ENCODE measurements at regions not wholly inside any gene's neighbourhood (a gene's known extent, or its start where the extent isn't known, plus 50 kb on each side); places are given as distances from the start of the nearest gene placed in this dataset.

GRCh38 chr18:39805218-39805617, 2149.8 kb upstream of the PIK3C3 start:
- TF ChIP-seq SIN3A (IDR thresholded peaks at IDR 0.05; ENCODE audit: borderline replicate concordance, insufficient read depth, low read length), result no peak
- TF ChIP-seq FOXP2 (optimal IDR thresholded peaks at IDR 0.05; ENCODE audit: borderline replicate concordance, extremely low read depth, extremely low read length, insufficient read depth), result no peak
- no peak for TF ChIP-seq REST (IDR thresholded peaks at IDR 0.05; ENCODE audit: insufficient read depth in 1 of 2, low read depth in 2 of 2, low read length in 2 of 2)
- no peak for TF ChIP-seq POLR2AphosphoS5 (IDR thresholded peaks at IDR 0.05; ENCODE audit: low read depth, low read length)
- TF ChIP-seq TAF1 (IDR thresholded peaks at IDR 0.05; ENCODE audit: borderline replicate concordance, insufficient read depth, low read length), result no peak

- no peak for TF ChIP-seq SIN3A (IDR thresholded peaks at IDR 0.05; ENCODE audit: borderline replicate concordance, insufficient read depth, low read length)
Measured at GRCh38 chr18:39802648-39803229, 2152.3 kb upstream of the PIK3C3 start.

- TF ChIP-seq SIN3A (IDR thresholded peaks at IDR 0.05; ENCODE audit: borderline replicate concordance, insufficient read depth, low read length) (no peak), FOXP2 (optimal IDR thresholded peaks at IDR 0.05; ENCODE audit: borderline replicate concordance, extremely low read depth, extremely low read length, insufficient read depth) (no peak), POLR2AphosphoS5 (IDR thresholded peaks at IDR 0.05; ENCODE audit: low read depth, low read length) (no peak), TAF1 (IDR thresholded peaks at IDR 0.05; ENCODE audit: borderline replicate concordance, insufficient read depth, low read length) (no peak), REST (IDR thresholded peaks at IDR 0.05; ENCODE audit: insufficient read depth in 1 of 2, low read depth in 2 of 2, low read length in 2 of 2) (no peak)
Measured at GRCh38 chr18:39801848-39802247, 2153.2 kb upstream of the PIK3C3 start.

GRCh38 chr18:39801010-39801409, 2154.0 kb upstream of the PIK3C3 start:
- TF ChIP-seq TAF1 (IDR thresholded peaks at IDR 0.05; ENCODE audit: borderline replicate concordance, insufficient read depth, low read length), result no peak
- no peak for TF ChIP-seq FOXP2 (optimal IDR thresholded peaks at IDR 0.05; ENCODE audit: borderline replicate concordance, extremely low read depth, extremely low read length, insufficient read depth)
- no peak for TF ChIP-seq SIN3A (IDR thresholded peaks at IDR 0.05; ENCODE audit: borderline replicate concordance, insufficient read depth, low read length)
- no peak for TF ChIP-seq POLR2AphosphoS5 (IDR thresholded peaks at IDR 0.05; ENCODE audit: low read depth, low read length)
- no peak for TF ChIP-seq REST (IDR thresholded peaks at IDR 0.05; ENCODE audit: insufficient read depth in 1 of 2, low read depth in 2 of 2, low read length in 2 of 2)

- TF ChIP-seq SIN3A (IDR thresholded peaks at IDR 0.05; ENCODE audit: borderline replicate concordance, insufficient read depth, low read length), result no peak
- no peak for TF ChIP-seq REST (IDR thresholded peaks at IDR 0.05; ENCODE audit: insufficient read depth in 1 of 2, low read depth in 2 of 2, low read length in 2 of 2)
- TF ChIP-seq FOXP2 (optimal IDR thresholded peaks at IDR 0.05; ENCODE audit: borderline replicate concordance, extremely low read depth, extremely low read length, insufficient read depth), result no peak
- TF ChIP-seq TAF1 (IDR thresholded peaks at IDR 0.05; ENCODE audit: borderline replicate concordance, insufficient read depth, low read length), result no peak
- no peak for TF ChIP-seq POLR2AphosphoS5 (IDR thresholded peaks at IDR 0.05; ENCODE audit: low read depth, low read length)
Measured at GRCh38 chr18:39799006-39799405, 2156.0 kb upstream of the PIK3C3 start.

All from PFSK-1 (cell line).